ENCODE measurements at regions not wholly inside any gene's neighbourhood (a gene's known extent, or its start where the extent isn't known, plus 50 kb on each side); places are given as distances from the start of the nearest gene placed in this dataset.

- H3K36me3 Mint-ChIP-seq (ENCODE audit: low read depth), result no peaks in the 10 kb centered on the region
- no peak overlapping the region for H3K4me3 Mint-ChIP-seq
- H3K27ac Mint-ChIP-seq, result no peak overlapping the region
- peaks cover 25% of the 10 kb centered on the region for H3K27me3 Mint-ChIP-seq
- peaks cover 20% of the 10 kb centered on the region for H3K4me1 Mint-ChIP-seq (ENCODE audit: low read depth)
- H3K9me3 Mint-ChIP-seq, result no peaks in the 10 kb centered on the region
These were observed 90.1 kb downstream of the NCR2 start for GRCh38 chr6:41425511-41425910.

DNA sequence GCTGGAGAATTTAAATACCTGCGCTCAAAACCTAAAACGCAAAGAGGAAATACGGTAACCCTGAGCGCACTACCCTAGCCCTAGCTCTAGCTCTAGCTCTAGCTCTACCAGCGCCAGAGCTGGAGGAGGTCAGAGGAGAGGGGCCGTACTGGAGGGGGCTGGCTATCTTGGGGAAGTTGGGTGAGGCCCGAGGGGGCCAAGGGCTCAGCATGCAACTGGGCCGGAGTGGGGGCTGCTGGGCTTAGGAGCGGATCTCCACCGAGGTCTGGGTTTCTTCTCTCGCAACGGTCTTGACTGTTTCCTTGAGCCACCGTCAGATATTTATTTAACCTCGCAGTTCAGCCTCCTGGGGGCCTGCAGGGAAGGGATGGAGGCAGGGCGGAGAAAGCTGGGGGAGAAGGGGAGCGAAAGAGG is 91.0 kb downstream of the NCR2 start:
- Mint-ChIP-seq H3K36me3 (ENCODE audit: low read depth) (no peaks in the 10 kb centered on the region), H3K27me3 (peaks cover 24% of the 10 kb centered on the region), H3K27ac (no peak overlapping the region), H3K9me3 (no peaks in the 10 kb centered on the region), H3K4me3 (no peak overlapping the region), H3K4me1 (ENCODE audit: low read depth) (peaks cover 20% of the 10 kb centered on the region)

GRCh38 chr6:41426888-41427641 is 91.7 kb downstream of the NCR2 start:
- Mint-ChIP-seq H3K4me3 (no peak overlapping the region), H3K36me3 (ENCODE audit: low read depth) (no peaks in the 10 kb centered on the region), H3K27me3 (peaks cover 28% of the 10 kb centered on the region), H3K9me3 (no peaks in the 10 kb centered on the region), H3K27ac (no peak overlapping the region), H3K4me1 (ENCODE audit: low read depth) (peaks cover 20% of the 10 kb centered on the region)

- H3K27ac Mint-ChIP-seq, result no peak overlapping the region
These were observed 92.4 kb downstream of the NCR2 start for GRCh38 chr6:41427642-41428335.

GRCh38 chr6:41428336-41428995 is 93.1 kb downstream of the NCR2 start:
- Mint-ChIP-seq H3K36me3 (ENCODE audit: low read depth) (no peaks in the 10 kb centered on the region), H3K9me3 (no peaks in the 10 kb centered on the region), H3K4me3 (peak overlapping the region; percentile 53), H3K27ac (no peak overlapping the region), H3K4me1 (ENCODE audit: low read depth) (peaks cover 20% of the 10 kb centered on the region), H3K27me3 (peaks cover 28% of the 10 kb centered on the region)

More at GRCh38 chr6:41427642-41428335, 92.4 kb downstream of the NCR2 start:
- peaks cover 26% of the 10 kb centered on the region for H3K27me3 Mint-ChIP-seq
- H3K4me1 Mint-ChIP-seq (ENCODE audit: low read depth), result peaks cover 20% of the 10 kb centered on the region
- no peaks in the 10 kb centered on the region for H3K36me3 Mint-ChIP-seq (ENCODE audit: low read depth)
- H3K9me3 Mint-ChIP-seq, result no peaks in the 10 kb centered on the region
- no peak overlapping the region for H3K4me3 Mint-ChIP-seq

DNA sequence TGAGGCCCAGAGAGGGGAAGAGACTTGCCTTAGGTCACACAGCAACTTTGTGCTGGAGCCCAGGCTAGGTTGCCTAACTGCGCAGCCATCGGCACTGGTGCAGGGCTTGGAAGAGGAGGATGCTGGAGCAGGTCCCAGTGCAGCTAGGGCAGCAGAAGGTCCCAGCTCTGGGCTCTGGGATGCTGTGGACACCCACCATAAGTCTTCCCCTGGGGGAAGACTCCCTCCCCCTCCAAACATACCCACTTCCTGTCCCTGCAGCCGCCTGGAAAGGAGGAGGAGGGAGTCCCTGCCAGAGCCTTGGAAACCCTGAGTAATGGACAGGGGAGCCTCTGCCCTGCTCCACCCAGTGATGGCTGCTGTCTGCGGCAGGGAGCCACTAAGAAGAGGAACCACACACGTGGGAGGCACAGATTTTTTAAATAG is 93.6 kb downstream of the NCR2 start:
- H3K27me3 Mint-ChIP-seq, result peaks cover 28% of the 10 kb centered on the region
- no peaks in the 10 kb centered on the region for H3K9me3 Mint-ChIP-seq
- H3K4me3 Mint-ChIP-seq, result peak overlapping the region; percentile 53
- H3K27ac Mint-ChIP-seq, result no peak overlapping the region
- no peaks in the 10 kb centered on the region for H3K36me3 Mint-ChIP-seq (ENCODE audit: low read depth)
- H3K4me1 Mint-ChIP-seq (ENCODE audit: low read depth), result peaks cover 20% of the 10 kb centered on the region

DNA sequence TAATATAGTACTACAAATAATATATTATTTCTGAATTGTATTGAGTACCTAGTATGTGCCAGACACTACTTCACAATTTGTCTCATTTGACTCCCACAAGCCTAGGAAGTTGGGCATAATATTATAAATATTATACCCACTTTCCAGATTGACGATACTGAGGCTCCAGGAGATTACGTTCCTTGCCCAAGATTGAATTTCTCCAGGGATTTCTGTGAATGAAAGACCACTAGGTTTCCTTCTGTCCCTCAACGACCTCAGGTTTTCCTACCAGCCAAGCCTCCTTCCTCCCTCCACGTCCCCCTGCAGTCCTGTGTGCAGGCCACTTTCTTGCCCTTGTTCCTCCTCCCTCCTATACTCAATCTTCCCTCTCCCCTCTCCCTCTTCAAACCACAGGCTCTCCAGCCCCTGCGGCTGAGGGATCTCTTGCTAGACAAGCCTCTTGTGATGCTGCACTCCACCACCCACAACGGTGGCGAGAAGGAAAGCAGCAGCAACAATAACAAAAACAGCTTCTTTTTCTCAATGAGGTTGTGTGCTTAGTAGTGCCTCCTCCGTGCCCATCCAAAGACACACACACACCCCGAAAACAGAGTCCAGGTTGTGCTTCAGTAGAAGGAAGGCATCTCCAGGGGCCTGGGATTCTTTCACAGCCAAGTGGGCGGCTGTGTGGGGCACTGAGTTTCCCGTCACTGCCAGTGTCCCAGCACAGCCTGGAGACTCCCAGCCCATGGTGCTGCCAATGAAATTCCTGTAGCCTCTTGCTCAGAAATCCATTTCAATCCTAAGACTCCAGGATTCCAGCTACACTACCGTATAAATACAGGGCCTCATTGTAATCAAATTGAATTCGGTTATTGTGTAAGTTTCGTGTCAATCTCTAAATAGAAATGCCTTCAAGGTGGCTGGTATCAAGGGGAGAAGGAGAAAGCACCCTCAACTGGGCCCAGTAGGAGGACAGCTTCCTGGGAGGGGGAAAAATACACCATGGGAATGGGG is 94.4 kb downstream of the NCR2 start:
- H3K9me3 Mint-ChIP-seq, result no peaks in the 10 kb centered on the region
- no peak overlapping the region for H3K27ac Mint-ChIP-seq
- H3K4me1 Mint-ChIP-seq (ENCODE audit: low read depth), result peaks cover 20% of the 10 kb centered on the region
- H3K36me3 Mint-ChIP-seq (ENCODE audit: low read depth), result no peaks in the 10 kb centered on the region
- peaks cover 28% of the 10 kb centered on the region for H3K27me3 Mint-ChIP-seq
- H3K4me3 Mint-ChIP-seq, result peak overlapping the region; percentile 6

GRCh38 chr6:41430875-41431274 is 95.5 kb downstream of the NCR2 start:
- no peaks in the 10 kb centered on the region for H3K9me3 Mint-ChIP-seq
- H3K27me3 Mint-ChIP-seq, result peaks cover 32% of the 10 kb centered on the region
- no peak overlapping the region for H3K27ac Mint-ChIP-seq
- H3K4me3 Mint-ChIP-seq, result no peak overlapping the region
- H3K4me1 Mint-ChIP-seq (ENCODE audit: low read depth), result peaks cover 20% of the 10 kb centered on the region
- H3K36me3 Mint-ChIP-seq (ENCODE audit: low read depth), result no peaks in the 10 kb centered on the region

DNA sequence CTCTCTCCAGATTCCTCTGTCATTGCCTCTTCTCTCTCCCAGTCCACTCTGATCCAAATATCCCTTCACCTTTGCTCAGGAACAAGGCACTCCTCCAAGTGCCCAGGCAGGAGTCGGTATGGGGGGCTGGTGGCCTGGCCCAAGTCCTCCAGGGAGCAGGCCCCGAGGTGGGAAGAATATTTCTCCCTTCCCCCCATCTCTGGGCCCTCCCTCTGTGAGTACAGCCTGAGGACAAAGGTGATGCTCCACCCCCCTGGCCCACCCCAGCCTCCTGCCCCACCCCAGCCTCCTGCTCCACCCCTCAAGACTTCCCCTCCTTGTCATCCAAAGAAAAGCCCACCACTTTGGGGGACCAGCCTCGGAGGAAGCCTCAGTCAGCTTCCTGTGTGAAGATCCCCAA is 96.9 kb downstream of the NCR2 start:
- Mint-ChIP-seq H3K9me3 (no peaks in the 10 kb centered on the region), H3K36me3 (ENCODE audit: low read depth) (no peaks in the 10 kb centered on the region), H3K4me3 (no peak overlapping the region), H3K27ac (no peak overlapping the region), H3K4me1 (ENCODE audit: low read depth) (peaks cover 20% of the 10 kb centered on the region), H3K27me3 (peaks cover 32% of the 10 kb centered on the region)

DNA sequence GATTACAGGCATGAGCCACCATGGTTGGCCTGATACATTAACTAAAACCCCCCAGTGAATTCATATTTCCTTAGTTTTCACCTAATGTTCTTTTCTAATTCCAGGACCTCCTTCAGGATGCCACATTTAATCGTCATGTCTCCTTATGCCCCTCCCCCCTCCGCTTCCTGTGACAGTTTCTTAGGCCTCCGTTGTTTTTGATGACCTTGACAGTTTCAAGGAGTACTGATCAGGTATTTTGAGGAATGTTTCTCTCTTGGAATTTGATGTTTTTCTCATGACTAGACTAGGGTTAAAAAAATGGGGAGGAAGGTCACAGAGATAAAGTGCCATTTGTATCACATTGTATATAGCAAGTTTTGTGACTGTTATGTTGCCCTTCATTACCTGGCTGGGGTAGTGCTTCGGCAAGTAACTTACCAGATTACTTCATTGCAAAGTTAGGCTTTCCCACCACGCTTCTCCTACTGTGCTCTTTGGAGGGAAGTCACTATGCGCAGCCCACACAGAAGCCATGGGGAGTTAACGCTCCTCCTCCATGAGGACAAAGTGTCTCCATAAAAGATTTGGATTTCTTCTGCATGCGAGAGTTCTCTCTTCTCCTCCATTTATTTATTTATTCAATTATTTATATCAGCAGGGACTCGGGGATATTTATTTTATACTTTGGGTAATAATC is 99.5 kb downstream of the NCR2 start:
- Mint-ChIP-seq H3K36me3 (ENCODE audit: low read depth) (no peaks in the 10 kb centered on the region), H3K9me3 (no peaks in the 10 kb centered on the region), H3K27ac (no peak overlapping the region), H3K27me3 (peaks cover 19% of the 10 kb centered on the region), H3K4me3 (no peak overlapping the region), H3K4me1 (ENCODE audit: low read depth) (peaks cover 16% of the 10 kb centered on the region)

- Mint-ChIP-seq H3K4me3 (no peak overlapping the region), H3K36me3 (ENCODE audit: low read depth) (no peaks in the 10 kb centered on the region), H3K27ac (no peak overlapping the region), H3K27me3 (peaks cover 7% of the 10 kb centered on the region), H3K4me1 (ENCODE audit: low read depth) (peaks cover 39% of the 10 kb centered on the region), H3K9me3 (no peaks in the 10 kb centered on the region)
These were observed 102.2 kb downstream of the NCR2 start for GRCh38 chr6:41437604-41438003.

DNA sequence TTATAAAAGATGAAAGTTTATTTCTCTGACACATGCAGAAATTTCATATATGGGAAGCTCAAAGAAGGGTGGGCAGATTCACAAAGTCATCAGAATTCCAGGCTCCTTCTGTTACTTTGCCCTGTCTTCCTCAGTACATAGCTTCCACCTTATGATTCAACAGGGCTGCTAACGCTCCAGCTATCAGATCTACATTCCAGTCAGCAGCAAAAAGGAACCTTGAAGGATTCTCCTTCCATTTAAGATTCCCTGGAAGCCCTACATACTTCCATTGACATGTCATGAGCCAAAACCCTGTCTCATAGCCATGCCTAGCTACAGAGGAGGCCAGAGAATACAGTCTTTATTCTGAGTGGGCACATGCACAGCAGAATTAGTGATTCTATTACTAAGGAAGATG is 103.3 kb downstream of the NCR2 start:
- Mint-ChIP-seq H3K27me3 (peaks cover 7% of the 10 kb centered on the region), H3K36me3 (ENCODE audit: low read depth) (no peaks in the 10 kb centered on the region), H3K4me1 (ENCODE audit: low read depth) (peaks cover 40% of the 10 kb centered on the region), H3K4me3 (no peak overlapping the region), H3K27ac (no peak overlapping the region), H3K9me3 (no peaks in the 10 kb centered on the region)

DNA sequence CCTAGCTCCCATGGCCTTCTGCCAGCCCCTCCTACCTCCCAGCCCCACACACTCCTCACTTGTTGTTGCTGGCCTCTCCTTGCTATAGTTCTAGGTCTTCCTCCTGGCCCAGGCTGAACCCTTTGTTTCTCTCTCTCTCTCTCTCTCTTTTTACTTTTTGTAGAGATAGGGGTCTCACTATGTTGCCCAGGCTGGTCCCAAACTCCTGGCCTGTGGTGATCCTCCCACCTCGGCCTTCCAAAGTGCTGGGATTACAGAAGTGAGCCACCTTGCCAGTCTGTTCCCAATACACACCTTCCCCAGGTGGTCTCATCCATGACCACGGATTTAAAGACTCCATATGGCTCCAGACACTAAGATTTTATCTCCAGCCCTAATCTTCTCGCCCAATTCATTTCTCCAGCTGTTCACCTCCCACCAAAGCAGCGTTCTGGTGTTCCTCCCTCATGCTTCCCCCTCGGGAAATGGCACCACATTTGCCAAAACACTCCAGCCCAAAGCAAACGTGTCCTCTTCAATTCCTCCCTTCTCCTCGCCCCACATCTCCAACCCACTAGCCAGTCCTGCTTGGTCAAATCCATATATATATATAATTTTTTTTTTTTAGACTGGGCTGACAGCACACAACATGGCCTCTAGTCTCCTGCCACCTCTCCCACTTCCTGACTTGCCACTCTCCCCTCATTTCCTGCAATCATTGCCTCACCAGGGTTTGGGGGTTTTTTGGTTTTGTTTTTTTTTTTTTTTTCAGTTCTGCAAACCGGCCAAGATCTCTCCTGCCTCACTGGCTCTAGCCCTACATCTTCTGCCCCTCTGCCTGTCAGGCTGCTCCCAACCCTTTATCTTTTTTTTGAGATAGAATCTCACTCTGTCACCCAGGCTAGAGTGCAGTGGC is 104.4 kb downstream of the NCR2 start:
- H3K4me3 Mint-ChIP-seq, result no peak overlapping the region
- peaks cover 40% of the 10 kb centered on the region for H3K4me1 Mint-ChIP-seq (ENCODE audit: low read depth)
- H3K36me3 Mint-ChIP-seq (ENCODE audit: low read depth), result no peaks in the 10 kb centered on the region
- H3K9me3 Mint-ChIP-seq, result no peaks in the 10 kb centered on the region
- peak overlapping the region; percentile 77 for H3K27ac Mint-ChIP-seq
- H3K27me3 Mint-ChIP-seq, result peaks cover 15% of the 10 kb centered on the region
